ENCODE measurements at regions not wholly inside any gene's neighbourhood (a gene's known extent, or its start where the extent isn't known, plus 50 kb on each side); places are given as distances from the start of the nearest gene placed in this dataset.

DNA sequence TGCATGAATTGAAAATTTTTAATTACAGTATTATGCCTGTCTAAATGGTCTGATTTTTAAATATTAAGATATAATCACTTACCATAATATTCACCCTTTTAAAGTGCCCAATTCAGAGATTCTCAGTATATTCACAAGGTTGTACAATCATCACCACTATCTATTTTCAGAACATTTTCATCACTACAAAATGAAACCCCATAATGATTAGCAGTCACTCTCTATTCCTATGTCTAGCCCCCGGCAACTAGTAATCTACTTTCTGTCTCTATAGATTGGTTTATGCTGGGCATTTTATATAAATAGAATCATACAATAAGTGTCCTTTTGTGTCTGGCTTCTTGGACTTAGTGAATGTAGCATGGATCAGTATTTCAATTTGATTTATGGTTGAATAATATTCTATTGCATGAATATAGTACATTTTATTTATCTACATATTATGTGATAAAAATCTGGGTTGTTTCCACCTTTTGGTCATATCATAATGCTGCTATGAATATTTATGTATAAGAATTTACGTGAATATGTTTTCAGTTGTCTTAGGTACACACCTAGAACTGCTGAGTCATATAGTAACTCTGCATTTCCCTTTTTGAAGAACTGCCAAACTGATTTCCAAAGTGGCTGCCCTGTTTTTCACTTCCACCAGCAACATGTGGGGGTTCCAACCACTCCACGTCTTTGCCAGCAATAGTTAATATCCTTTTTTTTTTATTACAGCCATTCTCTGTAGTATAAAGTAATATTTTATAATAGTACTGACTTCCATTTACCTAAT is 485.7 kb upstream of the ZNF385D start:
- DNase-seq = no peak

DNA sequence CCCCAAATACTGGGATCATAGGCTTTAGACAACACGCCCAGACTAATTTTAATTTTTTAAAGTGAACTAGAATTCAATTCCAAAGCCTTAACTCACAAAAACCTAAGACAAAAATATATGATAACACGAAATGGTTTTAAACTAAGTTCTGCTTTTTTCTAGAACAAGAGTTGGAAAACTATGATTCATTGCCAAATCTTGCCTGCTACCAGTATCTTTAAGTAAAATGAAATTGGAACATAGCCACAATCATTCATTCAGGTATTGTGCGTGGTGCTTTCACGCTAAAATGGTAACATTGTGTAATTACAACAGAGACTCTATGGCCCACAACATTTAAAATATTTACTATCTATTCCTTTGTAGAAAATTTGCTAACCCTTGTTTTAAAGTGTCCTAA is 488.0 kb upstream of the ZNF385D start:
- DNase-seq = no peak

DNA sequence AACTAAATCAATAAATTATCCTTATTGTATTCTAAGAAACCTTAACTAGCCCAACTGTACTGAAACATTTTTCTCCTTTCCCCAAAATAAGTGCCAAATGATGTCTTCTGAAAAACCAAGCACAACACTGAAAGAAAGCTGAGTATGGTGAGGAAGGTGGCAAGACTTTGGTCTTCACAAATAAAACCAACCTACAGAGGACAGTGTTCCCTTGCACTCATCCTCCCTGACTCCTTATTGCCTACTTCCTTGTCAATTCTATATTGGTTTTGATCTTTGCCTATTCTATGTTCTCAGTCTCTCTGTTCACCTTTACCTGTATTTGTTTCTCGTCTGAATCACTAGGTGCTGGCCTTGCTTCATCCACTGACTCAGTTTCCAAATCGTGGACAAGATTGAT is 490.1 kb upstream of the ZNF385D start:
- no peak for DNase-seq

DNA sequence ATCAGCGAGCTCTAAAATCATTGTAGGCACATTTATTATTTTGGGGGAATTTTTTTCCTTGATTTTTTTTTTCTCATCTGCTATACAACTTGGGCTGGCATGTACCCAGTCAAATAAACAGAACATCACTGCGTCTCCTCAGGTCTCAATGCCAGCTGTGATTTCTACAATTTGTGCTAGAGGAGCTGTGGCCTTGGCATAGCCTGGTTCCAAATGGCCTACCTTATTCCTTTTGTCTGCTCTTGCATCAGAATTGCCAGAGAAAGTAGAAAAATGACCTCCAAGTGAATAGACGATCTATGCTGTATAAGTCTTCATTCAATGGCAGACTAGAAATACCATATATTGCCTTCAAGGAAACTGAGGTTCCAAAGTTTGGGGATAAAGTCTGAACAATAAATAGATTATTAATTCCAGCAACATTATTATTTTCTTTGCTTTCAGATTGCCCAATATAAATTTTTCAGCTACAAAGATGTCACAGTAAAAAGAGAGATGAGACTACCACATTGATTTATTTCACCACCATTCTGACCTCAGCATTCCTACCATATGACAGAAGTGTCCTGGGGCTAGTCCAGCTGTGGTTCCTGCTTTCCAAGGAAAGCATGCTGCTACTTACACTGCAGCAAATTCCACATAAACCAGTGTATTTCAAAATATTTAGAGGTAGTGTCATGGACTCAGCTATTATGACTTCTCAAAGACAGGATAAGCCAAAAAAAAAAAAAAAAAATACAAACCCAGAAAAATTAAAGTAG is 493.9 kb upstream of the ZNF385D start:
- DNase-seq = no peak

DNA sequence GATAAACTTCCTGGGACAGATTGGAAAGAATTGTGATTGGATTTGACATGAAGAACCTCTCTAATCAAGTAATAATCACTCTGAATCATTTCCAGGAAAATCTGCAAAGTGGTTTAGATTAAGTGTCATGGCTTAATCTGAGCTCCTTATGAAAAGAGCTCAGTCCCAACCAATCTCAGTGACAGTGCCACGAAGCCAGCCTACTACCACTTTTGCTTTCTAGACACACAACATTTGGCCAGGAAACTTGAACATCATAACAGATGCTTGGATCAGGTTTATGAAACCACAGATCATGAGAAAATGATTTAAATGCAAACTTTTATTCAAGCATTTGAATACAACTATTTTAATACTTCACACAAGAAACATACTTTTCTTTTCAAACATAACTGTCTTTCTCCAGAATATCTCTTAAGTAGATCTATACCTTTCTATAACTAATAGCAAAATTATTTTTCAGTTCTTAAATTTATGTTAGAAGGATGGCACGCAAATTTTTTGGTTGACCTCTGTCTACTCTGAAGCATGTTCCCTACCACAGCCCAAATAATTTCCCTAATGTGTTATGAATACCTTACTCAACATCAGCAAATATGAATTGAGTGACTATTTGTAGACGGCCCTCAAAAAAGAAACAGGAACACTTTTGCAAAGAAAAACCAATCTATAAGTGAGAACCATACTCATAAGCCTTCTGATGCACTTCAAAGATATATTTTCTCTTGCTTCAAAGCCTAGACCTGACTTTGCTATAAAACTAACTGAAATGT is 495.0 kb upstream of the ZNF385D start:
- no peak for DNase-seq

DNA sequence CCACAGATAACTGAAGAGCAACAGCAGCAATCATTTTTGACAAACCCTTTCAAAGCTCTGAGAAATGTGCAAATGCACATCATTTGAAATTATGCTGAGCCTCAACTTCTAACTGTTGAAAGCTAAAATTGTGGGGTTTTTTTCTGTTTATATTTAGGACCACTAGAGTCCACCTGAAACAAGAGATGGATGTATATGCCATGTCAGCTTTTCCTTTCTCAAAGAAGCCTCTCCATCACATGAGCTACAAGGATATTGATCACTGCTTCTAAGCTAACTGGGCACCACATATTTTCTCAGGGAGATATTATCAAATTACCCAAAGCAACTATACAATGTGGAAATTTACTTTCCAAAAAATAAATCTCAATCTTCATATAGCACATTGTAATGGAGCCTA is 498.6 kb upstream of the ZNF385D start:
- no peak for DNase-seq

DNA sequence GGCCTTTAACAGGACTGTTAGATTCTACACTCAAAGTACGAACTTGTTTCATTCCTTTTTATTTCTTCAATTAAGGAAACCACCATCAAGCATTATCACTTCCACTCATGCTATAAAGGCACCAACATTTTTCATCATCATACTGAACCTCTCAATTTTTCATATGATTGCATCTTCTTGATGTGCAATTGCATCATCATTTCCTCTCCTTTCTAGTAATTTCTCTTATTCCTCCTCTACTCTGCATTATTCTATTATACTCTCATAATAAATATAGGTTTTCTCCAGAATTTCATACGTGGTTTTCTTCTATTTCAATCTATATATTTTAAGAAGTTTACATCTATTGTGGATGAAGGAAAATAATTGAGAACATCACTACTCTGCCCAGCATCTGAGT is 506.2 kb upstream of the ZNF385D start:
- no peak for DNase-seq

DNA sequence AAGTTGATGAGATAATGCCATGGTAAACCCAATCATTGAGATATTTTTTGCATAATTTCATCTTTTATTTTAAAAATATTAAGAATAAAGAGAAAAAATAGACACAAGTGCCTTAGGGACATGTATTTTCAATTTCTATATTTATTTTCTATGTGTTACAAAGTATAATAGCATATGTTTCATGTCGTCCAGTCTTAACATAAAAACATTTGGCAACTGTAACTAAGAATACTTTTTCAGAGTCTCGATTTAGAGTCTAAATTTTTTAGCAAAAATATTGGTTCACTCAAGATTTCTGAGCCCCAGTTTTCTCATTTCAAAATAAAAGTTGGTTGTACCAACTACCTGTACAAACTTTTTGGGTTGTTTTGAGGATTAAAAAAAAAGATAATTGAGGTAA is 511.4 kb upstream of the ZNF385D start:
- DNase-seq = no peak

DNA sequence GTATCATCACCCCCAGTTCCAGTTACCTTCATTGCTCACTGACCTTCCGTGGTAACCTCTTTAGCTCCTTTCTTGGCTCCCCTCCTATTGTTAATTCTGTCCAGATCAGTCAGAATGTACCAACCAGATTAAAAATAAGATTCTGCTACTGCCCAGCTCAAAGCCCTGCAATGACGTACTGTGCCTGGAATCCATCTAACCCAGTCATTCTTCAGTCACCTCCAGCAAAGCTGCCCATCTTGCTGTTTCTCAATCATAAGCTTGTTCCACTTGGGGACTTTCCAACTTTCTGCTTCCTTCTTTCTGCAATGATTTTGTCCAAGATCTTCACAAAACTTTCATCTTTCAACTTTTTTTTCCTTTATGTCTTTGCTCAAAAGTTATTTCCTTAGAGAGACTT is 512.0 kb upstream of the ZNF385D start:
- DNase-seq = no peak

DNA sequence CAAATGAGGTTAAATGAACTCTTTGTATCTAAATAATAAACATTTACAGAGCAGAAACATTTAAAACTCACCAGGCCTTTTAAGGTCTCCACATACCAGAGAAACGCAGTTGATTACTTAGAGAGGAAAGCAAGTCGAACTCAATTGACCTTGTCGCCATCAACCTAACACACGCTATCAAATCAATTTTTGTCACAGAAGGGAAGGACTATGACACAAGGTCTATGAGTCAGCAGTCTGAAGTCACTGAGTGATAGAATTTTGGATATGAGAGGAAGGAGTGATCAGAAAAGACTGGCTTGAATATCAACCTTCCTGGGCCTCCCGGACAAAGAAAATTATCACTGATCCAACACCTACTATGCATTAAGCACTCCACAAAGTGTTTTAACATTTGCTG is 514.4 kb upstream of the ZNF385D start:
- no peak for DNase-seq

DNA sequence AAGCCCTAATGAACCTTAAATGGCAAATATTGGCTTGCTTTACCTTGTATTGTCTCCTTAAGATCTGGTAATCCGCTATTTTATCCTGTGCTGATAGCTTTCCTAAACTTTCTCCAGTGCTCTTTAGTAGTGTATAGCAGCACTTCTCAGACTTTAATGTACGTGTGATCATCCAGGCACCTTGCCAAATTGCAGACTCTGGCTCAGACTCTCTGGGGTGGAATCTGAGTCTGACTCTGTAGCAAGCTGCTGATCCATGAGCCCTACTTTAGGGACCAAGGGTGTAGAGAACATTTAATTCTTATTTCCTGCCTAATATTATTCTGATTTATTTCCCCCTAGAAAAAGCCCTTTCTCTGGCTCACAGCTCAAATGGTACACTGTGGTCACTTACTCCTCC is 518.8 kb upstream of the ZNF385D start:
- DNase-seq = no peak

DNA sequence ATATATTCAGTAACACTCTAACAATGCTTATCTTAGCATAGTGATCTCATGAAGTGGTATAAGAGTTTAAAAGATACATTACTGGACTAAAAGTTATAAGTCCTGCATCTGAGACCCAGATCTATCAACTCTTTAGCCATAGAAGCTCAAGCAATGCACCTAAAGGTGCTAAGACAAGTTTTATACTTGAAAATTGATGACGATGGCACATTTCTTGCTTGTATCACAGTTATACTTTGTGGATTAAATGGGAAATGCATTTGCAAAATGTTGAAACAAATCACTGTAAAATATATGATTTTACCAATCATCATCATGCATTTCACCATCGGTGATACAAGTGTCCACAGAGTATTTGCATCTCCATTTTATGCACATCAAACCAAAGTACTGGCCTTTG is 525.3 kb upstream of the ZNF385D start:
- DNase-seq = no peak

DNA sequence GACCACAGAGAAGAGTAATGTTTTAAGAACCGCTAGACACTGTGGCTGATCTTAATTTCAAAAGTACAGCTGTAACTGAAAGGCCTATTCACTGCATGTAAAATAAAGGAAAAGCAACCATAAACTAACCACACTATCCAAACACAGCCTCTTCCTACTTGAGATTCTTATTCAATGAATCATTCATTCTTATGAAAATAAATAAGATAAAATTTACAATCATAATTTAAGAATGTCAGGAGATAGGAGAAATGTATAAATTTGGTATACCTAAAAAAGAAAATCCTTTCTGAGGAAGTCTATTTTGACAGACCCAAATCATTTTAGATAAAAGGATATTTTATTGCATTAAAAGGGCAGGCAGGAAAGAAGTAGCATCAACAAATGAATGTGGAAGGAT is 533.5 kb upstream of the ZNF385D start:
- DNase-seq = no peak

DNA sequence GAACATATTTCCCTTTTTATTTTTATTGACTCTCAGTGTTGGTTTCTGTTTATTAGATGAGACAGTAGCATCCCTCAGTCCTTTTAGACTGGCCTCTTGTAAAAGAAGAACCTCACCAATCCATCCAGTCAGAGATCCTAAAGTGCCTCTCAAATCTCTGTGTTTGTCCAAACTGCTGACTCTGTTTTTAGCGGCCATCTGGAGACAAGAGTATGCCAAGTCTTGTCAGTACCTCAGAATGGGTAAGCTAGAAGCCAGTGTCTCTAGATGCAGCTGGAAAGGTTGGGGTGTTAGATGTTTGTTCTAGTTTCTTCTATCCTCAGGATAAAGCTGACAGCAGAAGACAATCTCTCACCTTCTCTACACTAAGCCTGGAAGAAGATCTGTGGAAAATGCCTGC is 537.7 kb upstream of the ZNF385D start:
- DNase-seq = no peak

DNA sequence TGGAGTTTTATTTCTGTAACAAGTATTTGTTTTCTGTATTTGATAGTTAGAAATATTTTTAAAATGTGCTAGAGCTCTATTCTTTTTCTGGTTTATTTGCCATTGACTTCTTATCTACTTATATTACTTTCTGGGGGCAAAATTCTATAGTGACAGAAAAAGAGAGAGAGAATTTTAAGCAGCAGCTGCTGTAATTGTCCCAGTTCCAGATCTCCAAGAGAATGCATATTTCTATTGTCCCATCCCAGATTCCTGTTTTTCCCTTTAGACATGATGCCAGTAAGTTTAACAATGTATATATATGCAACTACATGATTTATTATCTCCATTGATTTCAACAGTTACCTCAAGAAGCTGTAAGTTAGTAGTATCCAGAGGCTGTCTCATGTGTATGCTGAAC is 541.7 kb upstream of the ZNF385D start:
- DNase-seq = no peak

DNA sequence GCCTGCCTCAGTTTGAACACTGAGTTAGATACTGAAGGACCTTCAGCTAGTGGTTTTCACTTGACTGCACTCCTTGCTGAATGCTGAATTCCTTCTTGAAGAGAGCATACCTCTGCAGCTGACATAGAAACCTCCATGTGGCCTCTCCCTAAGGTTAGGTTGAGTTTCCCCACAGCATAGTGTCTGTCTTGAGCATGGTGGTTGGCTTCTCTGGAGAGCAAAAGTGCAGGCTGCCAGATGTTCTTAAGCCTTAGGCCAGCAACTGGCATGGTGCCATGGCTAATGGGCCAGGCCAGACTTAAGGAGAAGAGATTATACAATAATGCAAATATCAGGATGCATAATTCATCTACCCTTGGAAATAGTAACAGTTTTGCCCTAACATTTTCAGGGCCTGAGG is 545.6 kb upstream of the ZNF385D start:
- no peak for DNase-seq

DNA sequence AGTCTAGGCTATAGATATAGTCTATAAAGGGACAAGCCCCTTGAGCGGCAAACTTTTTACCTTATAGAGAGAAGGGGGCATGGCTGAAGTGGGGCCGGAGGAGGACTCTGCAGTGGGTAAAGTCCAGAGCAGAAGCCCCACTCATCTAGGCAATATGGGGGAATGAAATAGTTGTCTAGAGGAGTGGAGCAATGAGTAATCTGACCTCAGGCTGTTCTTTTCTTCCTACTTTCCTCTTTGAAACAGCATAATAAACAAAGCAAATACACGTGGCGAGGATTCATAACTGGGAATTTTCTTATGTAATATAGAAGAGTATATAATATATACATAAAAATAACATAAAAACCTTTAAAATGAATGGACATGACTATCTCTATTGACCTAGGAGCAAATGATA is 546.4 kb upstream of the ZNF385D start:
- DNase-seq = no peak

DNA sequence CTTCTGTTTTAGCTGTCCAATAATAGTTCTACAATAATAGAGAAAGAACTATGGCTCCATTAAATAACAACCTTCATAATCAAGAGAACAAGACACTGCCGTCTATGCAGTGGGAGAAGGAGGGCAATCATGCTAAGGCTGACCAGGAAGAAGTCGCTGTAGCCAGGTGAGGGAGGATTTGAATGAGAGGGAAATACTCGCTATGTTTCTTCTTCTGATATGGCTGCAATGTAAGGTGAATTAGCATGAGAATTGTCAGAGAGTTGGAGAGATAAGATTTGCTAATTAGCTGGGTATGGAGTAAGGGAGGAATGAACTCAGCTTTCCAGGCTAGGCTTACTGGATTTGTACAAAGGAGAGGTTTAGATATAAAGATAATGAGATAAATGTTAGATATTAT is 555.4 kb upstream of the ZNF385D start:
- DNase-seq = no peak

DNA sequence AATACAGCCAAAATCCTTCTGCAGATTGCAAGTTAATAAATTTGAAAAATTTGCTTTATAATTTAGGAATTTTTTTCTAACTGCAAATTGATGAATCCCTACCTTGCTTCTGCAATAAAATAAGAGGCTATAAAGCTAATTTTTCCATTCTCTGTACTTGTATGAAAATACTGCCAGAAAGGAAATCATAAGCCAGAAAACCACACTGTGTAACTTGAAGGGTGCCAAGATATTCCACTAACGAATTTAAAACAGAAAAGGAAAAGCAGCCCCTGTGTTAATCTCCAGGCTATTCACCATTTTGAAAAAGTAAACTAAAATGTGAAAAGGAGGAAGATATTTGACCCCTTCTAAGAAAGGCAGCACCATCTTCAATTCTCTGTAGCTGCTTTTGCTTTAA is 557.9 kb upstream of the ZNF385D start:
- DNase-seq = no peak

DNA sequence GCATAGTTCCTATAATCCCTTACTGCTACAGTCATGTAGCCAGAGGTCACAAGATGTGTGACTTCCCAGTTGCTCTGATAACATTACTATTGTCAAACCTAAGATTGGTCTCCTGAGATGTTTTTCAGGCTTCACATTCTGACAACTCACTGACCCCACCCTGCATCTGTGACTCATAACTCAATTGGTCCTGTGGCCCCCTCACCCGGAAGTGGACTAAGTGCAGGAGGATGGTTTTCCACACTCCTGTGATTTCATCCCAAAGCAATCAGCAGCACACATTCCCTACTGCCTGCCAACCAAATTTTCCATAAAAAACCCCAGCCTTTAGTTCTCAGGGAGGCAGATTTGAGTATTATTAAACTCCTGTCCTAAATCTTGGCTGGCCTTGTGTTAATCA is 564.9 kb upstream of the ZNF385D start:
- no peak for DNase-seq

DNA sequence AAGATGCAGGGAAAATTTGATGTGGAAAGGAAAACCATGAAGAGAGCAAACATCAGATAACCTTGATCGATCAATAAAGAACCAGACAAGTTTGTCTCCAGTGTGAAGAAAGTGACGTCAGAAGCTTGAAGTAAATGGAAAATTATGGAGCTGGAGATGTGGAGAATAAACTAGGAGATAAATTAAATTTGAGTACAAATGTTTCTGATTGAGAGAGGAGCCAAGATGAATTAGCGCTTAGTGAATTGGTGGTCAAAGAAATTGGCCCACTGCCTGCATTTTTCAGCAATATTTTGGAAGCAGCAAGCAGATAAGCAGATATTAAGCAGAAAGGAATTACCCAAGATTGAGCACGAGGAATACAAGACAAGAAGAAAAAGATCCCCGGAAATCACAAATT is 567.3 kb upstream of the ZNF385D start:
- DNase-seq = no peak

DNA sequence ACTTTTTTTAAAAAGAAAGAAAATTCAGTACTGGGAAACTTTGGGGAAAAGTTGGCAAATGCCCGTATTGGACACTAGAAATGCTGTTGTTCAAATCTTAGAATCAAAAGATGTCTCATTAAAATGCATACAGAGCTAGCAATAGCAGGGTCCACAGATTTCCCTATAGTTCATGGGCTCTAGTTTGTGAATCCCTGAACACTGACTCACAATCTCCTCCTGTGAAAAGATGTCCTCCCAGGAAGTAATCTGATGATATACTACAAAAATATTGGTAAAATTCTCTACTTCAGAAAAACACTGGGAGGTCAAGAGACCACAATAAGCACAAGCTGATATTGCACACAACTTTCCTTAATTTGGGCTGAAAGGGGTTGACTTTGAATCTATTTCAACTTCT is 568.4 kb upstream of the ZNF385D start:
- DNase-seq = no peak

DNA sequence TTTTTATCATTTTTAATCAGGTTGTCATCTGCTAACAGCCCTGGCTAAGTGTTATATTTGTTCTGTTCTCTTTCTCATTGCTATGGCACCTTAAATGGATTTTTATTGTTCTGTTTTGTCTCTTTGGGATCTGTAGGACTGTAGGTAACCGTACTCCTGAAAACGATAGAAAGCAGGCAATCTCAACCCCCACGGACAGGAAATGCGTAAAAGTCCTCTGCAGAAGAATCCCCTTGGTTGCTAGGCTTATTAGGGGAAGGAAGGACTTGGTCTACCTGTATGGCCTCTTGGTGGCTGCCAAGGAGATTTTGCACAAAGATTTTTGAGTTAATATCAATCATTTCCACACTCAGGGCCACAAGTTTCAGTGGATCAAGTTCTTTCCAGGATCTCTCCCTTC is 571.9 kb upstream of the ZNF385D start:
- DNase-seq = no peak

DNA sequence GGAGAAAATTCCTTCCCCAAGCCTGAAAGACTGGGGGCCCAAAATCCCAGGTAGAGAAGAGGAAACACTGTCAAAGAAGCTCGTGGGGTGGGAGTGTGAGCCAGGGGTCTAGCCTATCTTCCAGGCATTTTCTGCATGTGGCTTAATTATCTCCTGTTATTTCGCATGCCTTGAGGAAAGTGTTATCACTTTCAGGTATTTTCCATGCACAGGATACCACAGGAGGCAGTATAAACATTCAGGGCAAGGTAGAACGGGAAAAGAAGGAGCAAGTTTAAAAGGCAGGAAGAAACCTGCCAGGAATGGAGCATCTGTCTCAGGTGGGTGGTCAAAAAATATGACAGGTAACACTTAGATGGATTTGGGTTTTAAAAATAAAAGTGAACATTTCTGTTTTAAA is 575.3 kb upstream of the ZNF385D start:
- DNase-seq = no peak
